WERI-Rb-1 (cell line): ENCODE measurements at regions not wholly inside any gene's neighbourhood (a gene's known extent, or its start where the extent isn't known, plus 50 kb on each side); places are given as distances from the start of the nearest gene placed in this dataset.

Experiments
- DNase-seq: peaks from one replicate; pipeline ENCODE4 v3.0.0-alpha.2; 2020
- H3K27ac ChIP-seq: fragments of 250-450 bp; sonication (Bioruptor Pico); 2 replicates; pipeline ENCODE4 v1.5.1; 2020; ENCODE audit warnings: mild to moderate bottlenecking, moderate library complexity
- H3K27me3 ChIP-seq: fragments of 250-450 bp; sonication (Bioruptor Pico); 2 replicates; pipeline ENCODE4 v1.5.1; 2021; ENCODE audit warnings: mild to moderate bottlenecking, low read depth, moderate library complexity; ENCODE audit not compliant: insufficient read depth, severe bottlenecking
- H3K36me3 ChIP-seq: fragments of 250-450 bp; sonication (Bioruptor Pico); 2 replicates; pipeline ENCODE4 v1.5.1; 2020; ENCODE audit warnings: mild to moderate bottlenecking, moderate library complexity
- H3K4me3 ChIP-seq: 2 replicates; pipeline ENCODE4 v1.5.1; 2011; ENCODE audit warnings: low read depth, mild to moderate bottlenecking, control low read depth, low read length
- H3K9me3 ChIP-seq: fragments of 250-450 bp; sonication (Bioruptor Pico); 2 replicates; pipeline ENCODE4 v1.5.1; 2021; ENCODE audit warnings: mild to moderate bottlenecking, moderate library complexity; ENCODE audit not compliant: severe bottlenecking
- TF ChIP-seq, protein P1 (sequence below): IDR thresholded peaks from 2 replicates; pipeline ENCODE4 v1.5.1; 2011; ENCODE audit warnings: low read depth, mild to moderate bottlenecking, control low read depth, inconsistent platforms, low read length

- no peak overlapping the region for H3K4me3 ChIP-seq
- DNase-seq, result no peak
- no peaks in the 10 kb centered on the region for H3K36me3 ChIP-seq
- no peaks in the 10 kb centered on the region for H3K27me3 ChIP-seq
- H3K27ac ChIP-seq, result no peak overlapping the region
- TF ChIP-seq, protein P1, sequence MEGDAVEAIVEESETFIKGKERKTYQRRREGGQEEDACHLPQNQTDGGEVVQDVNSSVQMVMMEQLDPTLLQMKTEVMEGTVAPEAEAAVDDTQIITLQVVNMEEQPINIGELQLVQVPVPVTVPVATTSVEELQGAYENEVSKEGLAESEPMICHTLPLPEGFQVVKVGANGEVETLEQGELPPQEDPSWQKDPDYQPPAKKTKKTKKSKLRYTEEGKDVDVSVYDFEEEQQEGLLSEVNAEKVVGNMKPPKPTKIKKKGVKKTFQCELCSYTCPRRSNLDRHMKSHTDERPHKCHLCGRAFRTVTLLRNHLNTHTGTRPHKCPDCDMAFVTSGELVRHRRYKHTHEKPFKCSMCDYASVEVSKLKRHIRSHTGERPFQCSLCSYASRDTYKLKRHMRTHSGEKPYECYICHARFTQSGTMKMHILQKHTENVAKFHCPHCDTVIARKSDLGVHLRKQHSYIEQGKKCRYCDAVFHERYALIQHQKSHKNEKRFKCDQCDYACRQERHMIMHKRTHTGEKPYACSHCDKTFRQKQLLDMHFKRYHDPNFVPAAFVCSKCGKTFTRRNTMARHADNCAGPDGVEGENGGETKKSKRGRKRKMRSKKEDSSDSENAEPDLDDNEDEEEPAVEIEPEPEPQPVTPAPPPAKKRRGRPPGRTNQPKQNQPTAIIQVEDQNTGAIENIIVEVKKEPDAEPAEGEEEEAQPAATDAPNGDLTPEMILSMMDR, result no peak
- no peaks in the 10 kb centered on the region for H3K9me3 ChIP-seq
These were observed 119.7 kb downstream of the DTL start for GRCh38 chr1:212155219-212155618.

- no peak overlapping the region for H3K27ac ChIP-seq
- no peaks in the 10 kb centered on the region for H3K9me3 ChIP-seq
- H3K4me3 ChIP-seq, result no peak overlapping the region
- no peaks in the 10 kb centered on the region for H3K36me3 ChIP-seq
- TF ChIP-seq, protein P1, result no peak
- no peaks in the 10 kb centered on the region for H3K27me3 ChIP-seq
- no peak for DNase-seq
These were observed 121.7 kb downstream of the DTL start for GRCh38 chr1:212157252-212157651.

DNA sequence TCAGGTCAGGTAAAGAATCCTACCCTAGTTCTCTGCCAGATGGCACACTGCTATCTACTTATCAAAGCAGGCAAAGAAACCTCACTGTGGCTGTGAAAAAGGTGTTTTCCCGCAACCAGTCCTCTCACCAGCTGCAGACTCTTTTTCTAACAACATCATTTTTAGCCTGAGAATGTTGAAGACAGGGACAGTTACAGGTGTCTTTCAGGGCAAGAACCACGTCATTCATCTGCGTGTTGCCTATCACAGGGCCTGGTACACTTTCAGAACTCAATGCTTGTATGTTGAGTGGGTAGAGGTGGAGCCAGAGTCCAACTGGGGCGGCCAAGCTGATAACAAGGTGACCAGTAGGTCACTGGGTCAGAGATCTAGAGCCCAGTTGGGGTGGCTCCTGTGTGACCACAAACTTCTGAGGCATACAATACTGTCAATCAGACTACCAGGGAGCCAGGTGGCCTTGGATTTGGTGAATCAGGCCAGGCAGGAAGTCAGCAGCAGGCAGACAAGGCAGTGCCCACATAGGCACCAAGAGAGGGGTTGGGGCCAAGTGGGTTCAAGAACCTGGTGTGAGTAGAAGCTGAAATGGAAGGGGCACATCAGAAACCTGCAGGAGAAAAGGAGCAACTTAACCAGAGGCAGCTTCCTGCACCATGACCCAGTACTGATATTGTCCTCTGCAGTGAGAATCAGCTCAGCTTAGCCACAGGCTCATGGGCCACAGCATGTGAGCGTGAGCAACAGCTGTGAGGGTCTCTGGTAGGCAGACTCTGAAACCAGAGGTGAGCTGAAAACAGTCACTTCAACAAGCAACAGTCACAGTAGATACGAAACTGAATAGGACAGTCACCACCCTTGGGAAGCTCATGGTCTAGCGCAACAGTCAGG lies 123.6 kb downstream of the DTL start:
- Histone ChIP-seq H3K9me3 (no peaks in the 10 kb centered on the region), H3K27me3 (no peaks in the 10 kb centered on the region), H3K27ac (no peak overlapping the region), H3K36me3 (no peaks in the 10 kb centered on the region), H3K4me3 (no peak overlapping the region)
- no peak for DNase-seq
- TF ChIP-seq, protein P1, result no peak

DNA sequence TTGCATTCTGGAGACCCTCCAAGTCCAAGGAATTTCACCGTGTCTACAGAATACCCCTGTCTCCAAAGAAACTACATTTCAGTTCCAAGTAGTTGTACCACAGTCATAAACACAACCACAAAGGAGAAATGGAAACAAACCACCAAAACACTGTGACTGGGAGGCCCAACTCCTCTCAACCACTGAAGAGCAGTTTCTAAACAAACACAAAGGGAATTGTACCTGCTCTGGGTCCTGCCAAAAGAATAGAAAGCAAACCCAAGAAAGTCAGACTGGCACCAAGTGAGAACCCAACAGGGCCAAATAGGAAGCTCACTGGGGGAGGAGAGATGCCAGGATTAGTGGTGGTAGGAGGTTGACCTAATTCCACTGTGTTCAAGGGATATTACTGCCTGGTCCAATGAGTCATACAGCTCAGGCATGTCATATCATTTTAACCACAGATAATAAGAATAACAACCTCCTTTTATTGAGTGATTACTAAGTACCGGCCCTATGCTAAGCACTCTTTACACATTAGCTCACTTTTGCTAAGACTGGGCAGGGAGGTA lies 123.9 kb upstream of the PPP2R5A start:
- TF ChIP-seq, protein P1, result no peak
- Histone ChIP-seq H3K27me3 (no peaks in the 10 kb centered on the region), H3K9me3 (no peaks in the 10 kb centered on the region), H3K27ac (no peak overlapping the region), H3K4me3 (no peak overlapping the region), H3K36me3 (no peaks in the 10 kb centered on the region)
- DNase-seq, result no peak

GRCh38 chr1:212162635-212163034 lies 122.6 kb upstream of the PPP2R5A start:
- no peak overlapping the region for H3K27ac ChIP-seq
- H3K4me3 ChIP-seq, result no peak overlapping the region
- DNase-seq, result no peak
- H3K27me3 ChIP-seq, result no peaks in the 10 kb centered on the region
- no peaks in the 10 kb centered on the region for H3K9me3 ChIP-seq
- no peaks in the 10 kb centered on the region for H3K36me3 ChIP-seq
- TF ChIP-seq, protein P1, result no peak
